ENCODE measurements at regions not wholly inside any gene's neighbourhood (a gene's known extent, or its start where the extent isn't known, plus 50 kb on each side); places are given as distances from the start of the nearest gene placed in this dataset.

GRCh38 chr14:29175706-29176105 is 409.1 kb downstream of the FOXG1 start:
- H3K4me3 ChIP-seq (ENCODE audit: low read length) = no peak overlapping the region
- DNase-seq (ENCODE audit: low read depth) = no peak
- TF ChIP-seq CTCF (conservative IDR thresholded peaks at IDR 0.05; ENCODE audit: low read length) = no peak

- H3K4me3 ChIP-seq (ENCODE audit: low read length) = no peak overlapping the region
- no peak for DNase-seq (ENCODE audit: low read depth)
- TF ChIP-seq CTCF (conservative IDR thresholded peaks at IDR 0.05; ENCODE audit: low read length) = no peak
Measured at GRCh38 chr14:29176876-29177275, 410.3 kb downstream of the FOXG1 start.

GRCh38 chr14:29178971-29179370 is 412.4 kb downstream of the FOXG1 start:
- H3K4me3 ChIP-seq (ENCODE audit: low read length) = no peak overlapping the region
- DNase-seq (ENCODE audit: low read depth) = no peak
- no peak for TF ChIP-seq CTCF (conservative IDR thresholded peaks at IDR 0.05; ENCODE audit: low read length)

- H3K4me3 ChIP-seq (ENCODE audit: low read length) = no peak overlapping the region
- DNase-seq (ENCODE audit: low read depth) = no peak
- TF ChIP-seq CTCF (conservative IDR thresholded peaks at IDR 0.05; ENCODE audit: low read length) = no peak
Measured at GRCh38 chr14:29191092-29191491, 424.5 kb downstream of the FOXG1 start.

- no peak for TF ChIP-seq CTCF (conservative IDR thresholded peaks at IDR 0.05; ENCODE audit: low read length)
- H3K4me3 ChIP-seq (ENCODE audit: low read length) = no peak overlapping the region
- no peak for DNase-seq (ENCODE audit: low read depth)
Measured at GRCh38 chr14:29197557-29197956, 431.0 kb downstream of the FOXG1 start.

GRCh38 chr14:29205658-29206057 is 439.1 kb downstream of the FOXG1 start:
- no peak overlapping the region for H3K4me3 ChIP-seq (ENCODE audit: low read length)
- no peak for DNase-seq (ENCODE audit: low read depth)
- TF ChIP-seq CTCF (conservative IDR thresholded peaks at IDR 0.05; ENCODE audit: low read length) = no peak

GRCh38 chr14:29215853-29216252 is 449.3 kb downstream of the FOXG1 start:
- peak; percentile 39 for DNase-seq (ENCODE audit: low read depth)
- no peak overlapping the region for H3K4me3 ChIP-seq (ENCODE audit: low read length)
- no peak for TF ChIP-seq CTCF (conservative IDR thresholded peaks at IDR 0.05; ENCODE audit: low read length)
